IgD-negative memory B cell (primary cell): ENCODE measurements at regions not wholly inside any gene's neighbourhood (a gene's known extent, or its start where the extent isn't known, plus 50 kb on each side); places are given as distances from the start of the nearest gene placed in this dataset.
"Not testable (repeated sequence)": the region's sequence is repeated elsewhere in the genome, so short reads cannot be mapped to it uniquely, and the experiment has no call there.

Experiments used
- H3K27ac Mint-ChIP-seq, 3 donors: one replicate each; pipeline ENCODE4 v1.8.0; 2020 to 2022; ENCODE audit warnings: mild to moderate bottlenecking in 3 of 3, mixed read lengths in 3 of 3, moderate library complexity in 1 of 3
- H3K27me3 Mint-ChIP-seq: one replicate; pipeline ENCODE4 v1.8.0; 2021; ENCODE audit warnings: mixed read lengths
- H3K36me3 Mint-ChIP-seq: one replicate; pipeline ENCODE4 v1.8.0; 2020; ENCODE audit warnings: mild to moderate bottlenecking, mixed read lengths
- H3K4me1 Mint-ChIP-seq, 3 donors: one replicate each; pipeline ENCODE4 v1.8.0; 2020 to 2022; ENCODE audit warnings: mixed read lengths in 3 of 3, mild to moderate bottlenecking in 1 of 3
- H3K4me3 Mint-ChIP-seq, 4 donors: one replicate each; pipeline ENCODE4 v1.8.0; 2020 to 2022; ENCODE audit warnings: mild to moderate bottlenecking in 4 of 4, mixed read lengths in 4 of 4, moderate library complexity in 3 of 4
- H3K9me3 Mint-ChIP-seq, 3 donors: one replicate each; pipeline ENCODE4 v1.8.0; 2020 to 2021; ENCODE audit warnings: mixed read lengths in 3 of 3, mild to moderate bottlenecking in 1 of 3

DNA sequence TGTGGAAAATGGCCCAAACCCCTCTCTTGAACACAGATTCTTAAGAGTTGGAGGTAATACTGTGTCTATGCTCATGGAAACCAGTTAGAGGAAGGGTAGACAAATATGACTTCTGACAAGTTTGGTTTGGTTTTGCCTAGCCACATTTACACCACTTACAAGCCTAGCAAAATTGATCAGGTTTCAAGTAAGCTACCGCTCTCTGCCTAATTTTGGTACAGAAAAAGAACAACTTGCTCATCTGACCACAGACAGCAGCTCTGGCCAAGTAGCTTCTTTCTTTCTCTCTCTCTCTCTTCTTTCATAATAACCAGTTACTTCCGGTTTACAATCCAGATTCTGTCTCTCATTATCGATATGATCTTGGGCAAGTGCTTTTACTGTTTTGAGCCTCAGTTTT is 260.0 kb downstream of the GLUD2 start:
- Mint-ChIP-seq H3K4me1 (no peaks in the 10 kb centered on the region), H3K4me3 (no peak overlapping the region), H3K27ac (no peak overlapping the region)

GRCh38 chrX:121308276-121308805 is 260.9 kb downstream of the GLUD2 start:
- no peaks in the 10 kb centered on the region for H3K36me3 Mint-ChIP-seq
- H3K4me3 Mint-ChIP-seq, result no peak overlapping the region
- H3K27ac Mint-ChIP-seq, result no peak overlapping the region
- H3K27me3 Mint-ChIP-seq, result no peaks in the 10 kb centered on the region
- no peaks in the 10 kb centered on the region for H3K4me1 Mint-ChIP-seq
- peaks cover 0 to 2% (median 0%) of the 10 kb centered on the region in 3 donors for H3K9me3 Mint-ChIP-seq

More for the DNA sequence above, 260.0 kb downstream of the GLUD2 start:
- Mint-ChIP-seq H3K27me3 (no peaks in the 10 kb centered on the region), H3K36me3 (no peaks in the 10 kb centered on the region), H3K9me3 (peaks cover 0 to 2% (median 0%) of the 10 kb centered on the region in 3 donors)

GRCh38 chrX:121310820-121311219 is 263.4 kb downstream of the GLUD2 start:
- H3K36me3 Mint-ChIP-seq, result no peaks in the 10 kb centered on the region
- no peak overlapping the region for H3K4me3 Mint-ChIP-seq
- no peaks in the 10 kb centered on the region for H3K9me3 Mint-ChIP-seq
- no peaks in the 10 kb centered on the region for H3K4me1 Mint-ChIP-seq
- H3K27me3 Mint-ChIP-seq, result no peaks in the 10 kb centered on the region
- no peak overlapping the region for H3K27ac Mint-ChIP-seq

GRCh38 chrX:121320441-121320840 is 273.0 kb downstream of the GLUD2 start:
- Mint-ChIP-seq H3K27ac (no peak overlapping the region), H3K27me3 (no peaks in the 10 kb centered on the region), H3K9me3 (peaks cover 0 to 5% (median 2%) of the 10 kb centered on the region in 3 donors), H3K4me3 (no peak overlapping the region), H3K36me3 (peaks cover 2% of the 10 kb centered on the region), H3K4me1 (no peaks in the 10 kb centered on the region)

GRCh38 chrX:121322159-121322558 is 274.7 kb downstream of the GLUD2 start:
- H3K27me3 Mint-ChIP-seq, result no peaks in the 10 kb centered on the region
- H3K4me3 Mint-ChIP-seq, result no peak overlapping the region
- H3K9me3 Mint-ChIP-seq, result peaks cover 0 to 5% (median 2%) of the 10 kb centered on the region in 3 donors
- H3K4me1 Mint-ChIP-seq, result no peaks in the 10 kb centered on the region
- no peak overlapping the region for H3K27ac Mint-ChIP-seq
- peaks cover 2% of the 10 kb centered on the region for H3K36me3 Mint-ChIP-seq

DNA sequence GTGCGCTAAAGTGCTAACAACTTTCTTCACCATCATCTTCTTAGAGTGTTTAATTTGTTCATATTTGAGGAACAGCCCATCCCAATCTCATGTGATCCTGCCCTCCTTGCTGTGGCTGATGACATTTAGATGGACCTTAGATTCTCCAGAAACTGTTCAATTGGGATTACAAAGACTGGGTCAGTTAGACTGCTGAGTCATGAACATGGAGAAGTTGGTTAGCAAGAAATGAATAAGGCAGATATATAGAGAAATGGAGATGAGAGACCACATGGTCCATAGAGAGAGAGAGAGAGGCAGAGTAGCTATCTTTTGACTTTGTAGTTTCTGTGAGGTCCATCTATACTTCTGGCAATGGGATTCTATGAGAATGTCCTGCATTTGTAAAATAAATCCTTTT is 275.9 kb downstream of the GLUD2 start:
- H3K27ac Mint-ChIP-seq, result no peak overlapping the region
- peaks cover 2% of the 10 kb centered on the region for H3K36me3 Mint-ChIP-seq
- no peak overlapping the region for H3K4me3 Mint-ChIP-seq
- H3K27me3 Mint-ChIP-seq, result no peaks in the 10 kb centered on the region
- H3K9me3 Mint-ChIP-seq, result peaks cover 0 to 5% (median 2%) of the 10 kb centered on the region in 3 donors
- H3K4me1 Mint-ChIP-seq, result no peaks in the 10 kb centered on the region

GRCh38 chrX:121333942-121334341 is 286.5 kb downstream of the GLUD2 start:
- H3K9me3 Mint-ChIP-seq, result no peaks in the 10 kb centered on the region
- H3K36me3 Mint-ChIP-seq, result no peaks in the 10 kb centered on the region
- no peak overlapping the region for H3K27ac Mint-ChIP-seq
- no peaks in the 10 kb centered on the region for H3K27me3 Mint-ChIP-seq
- H3K4me3 Mint-ChIP-seq, result no peak overlapping the region
- H3K4me1 Mint-ChIP-seq, result no peaks in the 10 kb centered on the region

DNA sequence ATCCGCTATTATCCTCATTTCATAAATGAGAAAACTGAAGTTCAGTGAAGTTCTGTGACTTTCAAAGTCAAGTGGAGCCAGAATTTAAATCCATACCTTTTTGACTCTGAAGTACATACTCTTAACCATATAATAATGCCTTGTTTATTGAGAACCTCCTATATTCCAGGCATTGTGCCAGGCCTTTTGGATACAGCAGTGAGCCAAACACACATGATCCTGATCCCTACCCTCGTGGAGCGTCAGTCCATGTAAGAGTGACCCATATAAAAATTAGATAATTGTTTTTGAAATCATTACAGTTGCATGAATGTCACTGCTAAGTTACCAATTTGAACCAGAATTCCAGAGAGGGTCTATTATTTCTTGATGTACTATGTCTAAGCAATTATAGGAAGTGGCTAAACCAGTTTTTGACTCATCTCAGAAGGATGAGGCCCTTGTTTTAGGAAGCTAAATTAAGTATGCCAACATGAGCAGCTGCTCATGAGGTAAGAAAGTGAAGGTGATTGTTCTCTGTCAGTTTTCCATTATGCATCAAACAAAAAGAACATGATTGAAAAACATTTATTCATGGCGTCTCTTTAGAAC is 289.5 kb downstream of the GLUD2 start:
- Mint-ChIP-seq H3K27ac (no peak overlapping the region), H3K4me1 (no peaks in the 10 kb centered on the region), H3K9me3 (no peaks in the 10 kb centered on the region), H3K36me3 (no peaks in the 10 kb centered on the region), H3K4me3 (no peak overlapping the region), H3K27me3 (no peaks in the 10 kb centered on the region)

DNA sequence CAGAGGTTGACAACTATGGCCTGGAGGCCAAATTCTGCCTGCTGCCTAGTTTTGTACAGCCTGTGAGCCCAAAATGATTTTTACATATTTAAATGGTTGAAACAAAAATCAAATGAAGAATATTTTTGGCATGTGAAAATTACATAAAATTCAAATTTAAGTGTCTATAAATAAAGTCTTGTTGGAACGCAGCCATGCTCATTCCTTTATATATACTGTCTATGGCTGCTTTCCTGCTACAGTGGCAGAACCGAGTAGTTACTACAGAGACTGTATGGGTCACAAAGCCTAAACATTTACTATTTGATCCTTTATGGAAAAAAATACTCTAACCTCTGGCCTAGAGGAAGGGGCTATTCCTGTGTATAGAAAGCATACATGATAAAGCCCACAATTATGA is 290.4 kb downstream of the GLUD2 start:
- Mint-ChIP-seq H3K36me3 (no peaks in the 10 kb centered on the region), H3K9me3 (no peaks in the 10 kb centered on the region), H3K4me3 (no peak overlapping the region), H3K27ac (no peak overlapping the region), H3K4me1 (no peaks in the 10 kb centered on the region), H3K27me3 (no peaks in the 10 kb centered on the region)

- H3K27me3 Mint-ChIP-seq, result no peaks in the 10 kb centered on the region
- no peak overlapping the region for H3K4me3 Mint-ChIP-seq
- no peaks in the 10 kb centered on the region for H3K36me3 Mint-ChIP-seq
- no peak overlapping the region for H3K27ac Mint-ChIP-seq
- H3K9me3 Mint-ChIP-seq, result peaks cover 0 to 12% (median 0%) of the 10 kb centered on the region in 3 donors
- H3K4me1 Mint-ChIP-seq, result peaks cover 0 to under 1% (median 0%) of the 10 kb centered on the region in 3 donors
Observed at GRCh38 chrX:121349263-121349662, 301.9 kb downstream of the GLUD2 start.

DNA sequence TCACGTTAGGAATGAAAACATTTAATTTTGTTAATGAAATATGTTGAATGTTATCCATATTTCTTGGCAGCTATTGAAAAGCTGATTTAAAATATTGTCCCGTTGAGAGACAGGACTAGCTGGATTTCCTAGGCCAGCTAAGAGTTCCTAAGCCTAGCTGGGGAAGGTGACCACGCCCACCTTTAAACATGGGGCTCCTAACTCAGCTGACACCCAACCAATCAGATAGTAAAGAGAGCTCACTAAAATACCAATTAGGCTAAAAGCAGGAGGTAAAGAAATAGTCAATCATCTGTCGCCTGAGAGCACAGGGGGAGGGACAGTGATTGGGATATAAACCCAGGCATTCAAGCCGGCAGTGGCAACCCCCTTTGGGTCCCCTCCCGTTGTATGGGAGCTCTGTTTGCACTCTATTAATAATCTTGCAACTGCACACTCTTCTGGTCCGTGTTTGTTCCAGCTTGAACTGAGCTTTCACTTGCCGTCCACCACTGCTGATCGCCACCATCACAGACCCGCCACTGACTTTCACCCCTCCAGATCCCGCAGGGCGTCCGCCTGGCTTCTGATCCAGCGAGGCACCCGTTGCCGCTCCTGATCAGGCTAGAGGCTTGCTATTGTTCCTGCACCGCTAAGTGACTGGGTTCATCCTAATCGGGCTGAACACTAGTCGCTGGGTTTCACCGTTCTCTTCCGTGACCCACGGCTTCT is 308.9 kb downstream of the GLUD2 start:
- Mint-ChIP-seq H3K27ac (no peak overlapping the region), H3K27me3 (no peaks in the 10 kb centered on the region), H3K9me3 (peaks cover 3 to 10% (median 6%) of the 10 kb centered on the region in 3 donors), H3K4me3 (no peak overlapping the region), H3K4me1 (no peaks in the 10 kb centered on the region), H3K36me3 (no peaks in the 10 kb centered on the region)

- Mint-ChIP-seq H3K36me3 (no peaks in the 10 kb centered on the region), H3K9me3 (peaks cover 3 to 6% (median 6%) of the 10 kb centered on the region in 3 donors), H3K4me3 (no peak overlapping the region), H3K27ac (no peak overlapping the region), H3K27me3 (no peaks in the 10 kb centered on the region), H3K4me1 (no peaks in the 10 kb centered on the region)
Observed at GRCh38 chrX:121356850-121357171, 309.4 kb downstream of the GLUD2 start.

DNA sequence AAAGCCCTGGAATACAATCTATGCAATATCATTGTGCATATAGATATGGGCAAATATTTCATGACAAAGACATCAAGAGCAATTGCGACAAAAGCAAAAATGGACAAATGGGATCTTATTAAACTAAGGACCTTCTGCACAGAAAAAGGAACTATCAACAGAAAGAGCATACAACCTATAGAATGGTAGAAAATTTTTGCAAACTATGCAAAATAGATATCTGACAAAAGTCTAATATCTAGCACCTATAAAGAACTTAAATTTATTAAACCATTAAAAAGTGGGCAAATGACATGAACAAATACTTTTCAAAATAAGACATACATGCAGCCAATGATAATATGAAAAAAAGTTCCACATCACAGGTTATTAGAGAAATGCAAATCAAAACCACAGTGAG is 312.9 kb downstream of the GLUD2 start:
- no peaks in the 10 kb centered on the region for H3K36me3 Mint-ChIP-seq
- no peaks in the 10 kb centered on the region for H3K27me3 Mint-ChIP-seq
- no peaks in the 10 kb centered on the region for H3K4me1 Mint-ChIP-seq
- no peak overlapping the region for H3K27ac Mint-ChIP-seq
- peaks cover 3 to 13% (median 4%) of the 10 kb centered on the region in 3 donors for H3K9me3 Mint-ChIP-seq
- H3K4me3 Mint-ChIP-seq, result no peak overlapping the region

- no peaks in the 10 kb centered on the region for H3K27me3 Mint-ChIP-seq
- no peaks in the 10 kb centered on the region for H3K4me1 Mint-ChIP-seq
- H3K4me3 Mint-ChIP-seq, result peak overlapping the region in 1 of 4 donors; percentile 74
- peaks cover 3 to 9% (median 8%) of the 10 kb centered on the region in 3 donors for H3K9me3 Mint-ChIP-seq
- peak overlapping the region in 1 of 3 donors; percentile 29 for H3K27ac Mint-ChIP-seq
- no peaks in the 10 kb centered on the region for H3K36me3 Mint-ChIP-seq
Observed at GRCh38 chrX:121365572-121366161, 318.3 kb downstream of the GLUD2 start.

DNA sequence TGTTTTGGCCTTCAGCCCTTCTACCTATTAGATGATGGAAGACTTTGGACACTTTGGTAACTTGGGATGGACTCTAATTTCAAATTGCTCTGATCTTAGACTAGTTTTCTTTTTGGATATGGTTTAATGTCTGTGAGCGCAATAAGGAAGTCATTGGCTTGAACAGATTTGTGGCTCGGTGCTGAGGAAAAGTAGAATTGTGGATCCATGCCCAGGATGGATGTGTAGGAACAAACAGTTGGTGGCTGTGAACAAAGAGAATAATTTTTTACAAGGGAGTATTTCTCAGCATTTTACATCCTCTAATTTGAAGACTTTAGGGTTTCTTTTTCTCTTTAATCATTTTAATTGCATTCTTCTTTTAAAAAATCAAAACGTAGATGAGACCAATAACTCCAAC is 327.1 kb downstream of the GLUD2 start:
- H3K9me3 Mint-ChIP-seq, result peaks cover 0 to 2% (median 0%) of the 10 kb centered on the region in 3 donors
- no peaks in the 10 kb centered on the region for H3K36me3 Mint-ChIP-seq
- no peak overlapping the region for H3K4me3 Mint-ChIP-seq
- H3K27me3 Mint-ChIP-seq, result no peaks in the 10 kb centered on the region
- no peak overlapping the region for H3K27ac Mint-ChIP-seq
- H3K4me1 Mint-ChIP-seq, result no peaks in the 10 kb centered on the region

GRCh38 chrX:121381915-121382314 is 334.5 kb downstream of the GLUD2 start:
- H3K4me1 Mint-ChIP-seq, H3K9me3 Mint-ChIP-seq, H3K27ac Mint-ChIP-seq, H3K36me3 Mint-ChIP-seq, H3K4me3 Mint-ChIP-seq, H3K27me3 Mint-ChIP-seq: not testable (repeated sequence)
